AG08395 (cell line): ENCODE measurements at regions not wholly inside any gene's neighbourhood (a gene's known extent, or its start where the extent isn't known, plus 50 kb on each side); places are given as distances from the start of the nearest gene placed in this dataset.

Experiments
- DNase-seq: peaks from one replicate; pipeline ENCODE4 v3.0.0; 2012; ENCODE audit warnings: mixed read lengths, low spot score

DNA sequence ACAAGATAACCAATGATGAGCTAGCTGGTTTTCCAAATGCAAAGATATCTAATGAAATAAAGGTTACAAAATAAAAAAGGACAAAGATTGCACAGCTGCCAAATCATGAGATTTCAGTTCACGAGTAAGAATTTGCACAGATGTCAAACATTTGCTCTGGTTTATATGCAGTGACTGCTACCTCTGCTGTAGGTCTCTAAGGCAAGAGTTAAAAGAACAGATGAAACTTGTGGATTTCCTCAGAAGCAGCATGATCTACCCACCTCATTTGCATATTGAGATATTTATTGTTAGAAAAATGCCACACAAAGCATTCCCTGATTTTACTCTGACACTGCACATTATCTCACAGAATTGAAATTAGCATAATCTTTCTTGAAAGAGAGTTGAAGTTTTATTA, 763.2 kb upstream of the ZEB2 start:
- DNase-seq = no peak

DNA sequence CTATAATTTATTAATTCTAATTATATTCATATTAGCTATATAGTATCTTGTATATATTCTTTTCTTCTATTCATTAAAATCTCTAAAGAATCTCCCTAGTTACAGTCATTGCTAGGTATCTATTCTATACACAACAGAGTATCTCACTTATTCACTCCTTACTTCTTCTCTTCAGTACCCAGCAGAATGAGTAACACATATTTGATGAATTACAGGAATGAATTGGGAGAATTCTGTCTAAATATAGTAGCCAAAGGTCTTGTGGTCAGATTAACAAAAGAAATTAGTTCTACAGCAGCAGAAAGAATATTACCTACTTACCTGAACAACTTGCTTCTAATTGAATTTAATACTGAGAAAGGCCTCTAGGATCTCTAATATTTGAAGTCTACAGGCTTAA, 758.0 kb upstream of the ZEB2 start:
- DNase-seq = no peak

DNA sequence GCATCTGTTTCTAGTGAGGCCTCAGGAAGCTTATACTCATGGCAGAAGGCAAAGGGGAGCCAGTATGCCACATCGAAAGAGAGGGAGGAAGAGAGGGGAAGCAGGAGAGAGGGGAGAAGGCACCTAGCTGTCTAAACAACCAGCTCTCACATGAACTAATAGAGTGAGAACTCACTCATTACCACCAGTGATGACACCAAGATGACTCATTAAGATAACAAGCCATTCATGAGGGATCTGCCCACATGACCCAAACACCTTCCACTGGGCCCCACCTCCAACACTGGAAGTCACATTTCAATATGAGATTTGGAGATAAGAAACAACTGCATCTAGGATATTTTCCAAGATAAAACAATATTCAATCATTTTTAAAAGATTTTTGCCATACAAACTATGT, 753.9 kb upstream of the ZEB2 start:
- no peak for DNase-seq

DNA sequence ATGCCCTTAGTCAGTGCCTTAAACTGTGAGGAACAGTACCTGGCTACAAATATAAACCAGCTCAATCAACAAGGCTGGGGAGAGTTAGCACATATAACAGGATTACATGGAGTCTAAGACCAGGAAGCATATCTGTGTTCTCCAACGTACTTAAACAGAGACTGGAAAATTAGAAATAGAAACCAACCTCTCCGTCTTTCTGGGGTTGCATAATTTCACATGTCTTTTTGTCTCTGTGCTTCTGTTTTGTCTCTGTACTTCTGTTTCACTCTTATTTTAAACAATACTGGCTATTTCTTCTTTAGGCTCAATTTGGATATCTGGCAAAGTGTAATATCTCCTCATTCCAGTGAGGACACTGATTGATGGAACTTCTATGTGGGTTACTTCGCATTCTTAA, 749.0 kb upstream of the ZEB2 start:
- DNase-seq = no peak

DNA sequence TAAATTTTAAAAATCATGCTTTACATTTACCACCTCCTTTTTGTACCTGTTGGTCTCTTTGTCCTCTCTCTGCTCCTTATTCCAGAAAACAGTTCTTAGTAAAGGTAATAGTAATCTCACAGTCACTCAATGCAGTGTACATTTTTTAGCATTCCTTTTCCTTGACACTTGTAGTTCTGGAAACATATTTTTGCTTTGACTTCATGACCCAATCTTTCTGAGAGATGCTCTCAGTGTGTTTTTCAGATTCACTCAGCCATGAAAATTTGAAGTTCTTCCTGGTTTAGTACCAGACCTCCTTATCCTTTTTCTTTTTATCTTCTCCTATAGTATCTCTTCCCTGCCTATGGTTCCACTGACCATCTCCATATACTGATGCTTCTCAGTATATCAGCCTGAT, 747.5 kb upstream of the ZEB2 start:
- DNase-seq = no peak

DNA sequence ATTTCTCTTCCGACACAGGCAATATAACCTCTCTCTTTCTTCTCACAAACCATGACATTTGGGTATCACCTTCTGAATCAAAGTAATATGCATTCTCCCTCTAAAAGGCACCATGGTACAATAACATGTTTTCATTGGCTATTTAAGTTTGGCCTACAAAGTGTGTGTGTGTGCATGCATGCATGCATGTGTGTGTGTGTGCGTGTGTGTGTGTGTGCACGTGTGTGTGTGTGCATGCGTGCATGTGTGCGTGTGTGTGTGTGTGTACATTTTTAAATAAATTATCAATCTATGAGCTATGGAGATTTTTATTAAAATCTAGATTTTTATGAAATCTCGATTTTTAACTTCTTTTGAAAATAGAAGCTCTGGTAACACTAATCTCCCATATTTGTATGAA, 745.3 kb upstream of the ZEB2 start:
- DNase-seq = no peak

DNA sequence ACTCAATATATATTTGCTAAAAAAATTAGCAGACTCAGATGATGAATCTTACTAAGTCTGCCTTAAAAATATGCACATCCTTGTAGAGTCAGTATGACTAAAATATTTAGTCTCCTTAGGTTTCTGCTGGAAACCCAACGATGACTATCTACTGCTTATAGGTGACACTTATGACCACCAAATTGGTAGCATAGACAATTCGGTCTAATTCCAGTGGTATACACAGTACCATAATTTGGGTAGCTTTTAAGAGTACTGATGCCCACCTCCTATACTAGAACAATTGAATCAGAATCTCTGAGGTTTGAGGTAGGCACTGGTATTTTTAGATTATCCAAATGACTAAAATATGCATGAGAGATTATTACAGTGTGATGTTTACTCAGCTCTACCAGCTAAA, 740.8 kb upstream of the ZEB2 start:
- no peak for DNase-seq

DNA sequence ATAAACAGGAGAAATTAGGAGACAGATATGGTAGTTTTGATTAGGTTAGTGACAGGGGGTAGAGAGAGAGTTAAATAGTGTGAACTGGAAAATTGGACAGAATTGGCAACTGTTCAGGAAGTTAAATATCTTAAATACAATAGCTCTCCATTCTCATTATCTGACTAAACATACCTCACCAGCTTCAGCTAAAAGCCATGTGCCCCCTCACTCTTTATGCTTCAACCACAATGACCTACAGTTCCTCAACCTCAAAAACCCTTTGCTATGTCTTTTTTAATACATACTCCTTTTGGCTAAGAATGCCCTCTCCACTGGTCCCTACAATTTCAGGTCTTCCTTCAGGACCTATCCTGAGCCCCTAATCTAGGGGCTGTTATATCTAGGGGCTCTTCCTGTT, 740.2 kb upstream of the ZEB2 start:
- DNase-seq = no peak

DNA sequence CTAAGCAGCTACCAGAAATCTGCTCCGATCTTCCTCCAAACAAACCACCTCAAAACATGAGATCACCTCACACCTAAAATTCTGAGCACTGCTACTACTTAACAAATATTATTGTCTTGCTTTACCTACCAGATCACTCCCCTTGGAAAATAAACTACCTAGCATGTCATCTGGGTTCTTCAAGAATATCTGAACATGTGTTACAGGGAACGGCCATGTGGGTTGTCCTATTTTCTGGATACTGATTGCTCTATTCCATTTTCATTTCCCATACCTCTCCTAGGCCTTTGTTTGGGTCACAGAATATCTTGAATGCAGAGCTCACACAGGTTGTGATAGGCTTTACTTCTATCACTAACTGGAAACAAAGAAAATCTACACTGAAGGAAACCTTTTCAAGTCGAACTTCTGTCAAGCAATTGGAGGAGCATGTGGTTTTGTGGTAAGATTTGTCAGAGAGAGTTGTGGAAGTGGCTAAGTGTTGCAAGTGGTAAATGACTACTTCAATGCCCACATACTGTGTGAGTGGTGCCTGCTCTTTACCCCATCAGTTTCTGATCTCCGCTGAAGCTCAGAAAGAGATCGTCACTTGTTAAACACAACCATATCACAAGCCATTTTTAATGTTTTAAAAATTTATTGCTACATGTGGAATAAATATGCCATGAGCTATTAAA, 739.1 kb upstream of the ZEB2 start:
- peak; percentile 5 for DNase-seq

DNA sequence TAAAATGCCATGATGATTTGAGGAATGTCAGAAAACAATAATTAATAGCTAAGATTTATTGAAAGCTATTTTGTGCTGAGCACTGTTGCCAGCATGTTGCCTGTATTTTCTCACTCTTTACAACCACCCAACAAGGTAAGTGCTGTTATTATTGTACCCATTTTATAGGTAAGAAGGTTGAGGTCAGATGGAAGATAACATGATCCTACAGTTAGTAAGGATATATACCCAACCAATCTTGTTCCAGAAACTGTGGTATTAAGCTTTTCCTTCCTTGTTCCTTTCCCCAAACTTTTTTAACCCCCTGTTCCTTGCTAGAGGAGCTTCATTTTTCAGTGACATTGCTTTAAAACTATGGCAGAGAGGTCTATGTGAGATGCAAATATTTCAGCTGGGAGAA, 738.0 kb upstream of the ZEB2 start:
- DNase-seq = no peak

DNA sequence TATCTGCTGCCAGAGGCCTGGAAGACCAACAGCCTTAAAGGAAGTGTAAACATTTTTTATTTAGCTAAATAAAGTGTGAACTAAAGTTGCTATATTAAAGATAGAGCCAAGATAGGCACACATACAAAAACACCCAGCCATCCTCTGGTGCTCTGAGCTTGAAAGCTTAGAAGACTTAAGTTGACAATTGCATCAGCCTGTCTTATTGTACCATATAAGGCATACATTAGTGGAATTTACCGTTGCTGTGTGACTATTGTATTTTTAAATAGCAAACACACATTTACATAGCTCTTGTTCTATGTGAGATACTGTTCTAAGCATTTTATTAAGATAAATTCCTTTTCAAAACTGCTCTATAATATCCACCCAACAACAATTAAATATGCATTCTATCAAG, 736.6 kb upstream of the ZEB2 start:
- no peak for DNase-seq

DNA sequence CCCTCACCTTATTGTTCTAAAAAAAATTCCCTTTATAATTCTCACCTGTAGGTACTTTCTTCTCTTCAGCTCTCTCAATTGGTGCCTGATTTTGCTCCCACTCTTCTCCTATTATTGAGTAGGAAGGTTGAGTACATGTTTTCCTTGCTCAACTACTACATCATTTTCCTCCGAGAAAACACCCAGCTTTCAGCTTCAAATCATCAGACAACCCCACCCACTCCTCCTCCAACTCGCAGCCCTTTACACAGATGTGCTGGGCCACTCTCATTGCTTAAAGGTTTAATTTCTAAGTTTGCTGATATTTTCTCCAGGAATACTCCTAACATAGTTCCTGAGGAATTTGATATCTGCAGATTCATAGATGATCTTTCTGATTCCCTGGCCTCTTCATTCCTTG, 734.4 kb upstream of the ZEB2 start:
- no peak for DNase-seq

DNA sequence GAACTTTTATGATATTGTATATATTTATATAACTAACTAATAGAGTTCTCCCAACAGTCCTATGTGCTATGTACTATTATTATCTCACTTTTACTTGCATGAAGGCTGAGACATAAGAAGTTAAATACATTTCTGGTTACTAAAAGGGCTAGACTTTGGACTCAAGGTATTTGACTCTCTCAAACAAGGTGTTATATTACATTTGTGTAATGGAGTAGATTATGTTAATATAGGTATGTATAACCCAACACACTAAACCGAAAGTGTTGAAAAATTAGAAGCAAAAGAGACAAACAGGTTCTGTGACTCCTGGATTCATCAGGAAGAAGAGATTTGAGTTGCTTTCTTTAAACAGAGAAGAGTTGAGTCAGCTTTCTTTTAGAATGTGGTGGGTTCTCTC, 733.6 kb upstream of the ZEB2 start:
- DNase-seq = no peak

DNA sequence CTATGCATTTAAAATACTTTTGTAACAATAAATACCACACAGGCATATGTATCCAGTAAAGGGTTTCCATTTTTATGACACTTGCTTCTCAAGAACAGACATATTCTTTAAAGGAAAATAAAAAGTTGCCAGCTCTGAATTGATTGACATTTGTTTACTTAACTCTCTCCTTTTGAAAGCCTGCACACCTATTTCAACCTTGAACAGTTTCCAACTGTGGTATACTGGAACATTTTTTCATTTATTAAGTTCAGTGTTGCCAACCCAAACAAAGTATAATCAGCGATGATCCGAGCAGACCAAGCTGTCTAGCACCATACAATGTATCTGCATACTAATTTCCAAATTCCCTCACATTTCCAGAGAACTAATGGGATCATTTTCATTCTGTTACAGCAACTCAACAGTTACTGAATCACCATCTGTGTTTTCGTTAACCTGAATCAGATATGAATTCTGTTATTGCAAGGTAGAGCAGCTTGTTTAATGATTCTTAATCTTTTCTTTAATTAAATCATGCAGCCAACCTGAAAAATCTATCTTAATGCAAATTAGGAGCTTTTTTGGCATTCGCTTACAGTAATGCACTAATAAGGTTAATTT, 725.5 kb upstream of the ZEB2 start:
- DNase-seq = no peak

DNA sequence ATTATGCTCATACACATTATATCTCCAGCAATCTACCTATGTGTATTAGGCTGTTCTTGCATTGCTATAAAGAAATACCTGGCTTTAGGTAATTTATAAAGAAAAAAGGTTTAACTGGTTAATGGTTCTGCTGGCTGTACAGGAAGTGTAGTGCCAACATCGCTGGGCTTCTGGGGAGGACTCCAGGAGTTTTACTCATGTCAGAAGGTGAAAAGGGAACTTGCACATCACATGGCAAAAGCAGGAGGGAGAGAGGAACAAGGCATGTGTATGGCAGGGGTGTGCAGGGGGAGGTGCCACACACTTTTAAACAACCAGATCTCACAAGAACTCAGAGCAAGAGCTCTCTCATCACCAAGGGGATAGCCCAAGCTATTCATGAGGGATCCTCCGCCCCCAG, 715.4 kb upstream of the ZEB2 start:
- no peak for DNase-seq

DNA sequence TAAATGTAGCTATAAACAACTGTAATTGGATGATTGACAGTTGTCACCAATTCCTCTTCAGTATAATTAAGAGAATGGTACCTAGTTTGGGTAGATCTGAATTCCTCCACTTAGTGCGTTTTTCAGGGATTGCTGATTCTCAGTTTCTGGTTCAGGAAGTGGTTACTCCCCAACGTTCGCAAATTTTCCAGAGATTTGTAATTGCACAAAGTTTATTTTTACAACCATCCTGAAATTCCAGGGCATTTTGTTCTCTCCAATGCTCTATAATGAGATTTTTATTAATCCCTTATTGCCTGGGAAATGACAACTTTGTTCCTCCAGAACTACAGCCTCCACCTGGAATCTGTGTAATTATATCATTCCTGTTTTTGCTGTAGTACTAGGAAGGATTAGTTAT, 710.6 kb upstream of the ZEB2 start:
- DNase-seq = peak; percentile 20

DNA sequence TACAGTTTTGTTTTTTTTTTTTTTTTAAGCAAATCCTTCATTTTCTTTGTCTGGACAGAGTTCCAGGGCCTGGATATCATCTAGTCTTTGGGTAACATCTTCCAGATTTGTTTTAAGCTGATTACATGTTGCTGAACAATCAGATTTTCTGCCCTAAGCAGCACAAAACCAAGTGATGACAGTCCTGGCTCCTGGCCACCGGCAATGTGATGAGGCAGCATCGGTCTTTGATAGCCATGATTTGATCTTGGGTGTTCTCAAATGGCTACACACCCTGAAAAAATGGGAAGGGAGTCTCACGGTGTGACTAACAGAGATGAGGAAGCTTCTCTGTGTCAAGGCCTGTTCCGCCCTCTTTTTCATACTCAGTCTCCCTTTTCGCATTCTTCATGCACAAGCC, 708.6 kb upstream of the ZEB2 start:
- peak; percentile 32 for DNase-seq

DNA sequence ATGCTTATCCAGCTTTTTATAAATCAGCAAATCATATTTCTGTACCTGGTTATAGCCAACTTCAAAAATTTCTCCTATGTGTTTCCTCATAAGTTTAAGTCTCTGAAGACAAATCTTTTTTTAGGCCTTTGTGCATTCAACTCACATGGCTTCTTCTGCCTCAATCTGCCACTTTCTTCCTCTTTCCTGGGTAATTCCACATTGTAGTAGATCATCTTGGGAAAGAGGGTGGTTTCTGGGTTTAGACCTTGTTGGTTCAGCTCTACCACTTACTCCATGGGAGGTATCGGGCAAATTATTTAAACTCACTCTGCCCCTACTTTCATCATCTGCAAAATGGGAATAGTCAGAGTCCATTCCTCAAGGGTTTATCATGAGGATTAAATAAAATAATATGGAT, 707.0 kb upstream of the ZEB2 start:
- DNase-seq = no peak

DNA sequence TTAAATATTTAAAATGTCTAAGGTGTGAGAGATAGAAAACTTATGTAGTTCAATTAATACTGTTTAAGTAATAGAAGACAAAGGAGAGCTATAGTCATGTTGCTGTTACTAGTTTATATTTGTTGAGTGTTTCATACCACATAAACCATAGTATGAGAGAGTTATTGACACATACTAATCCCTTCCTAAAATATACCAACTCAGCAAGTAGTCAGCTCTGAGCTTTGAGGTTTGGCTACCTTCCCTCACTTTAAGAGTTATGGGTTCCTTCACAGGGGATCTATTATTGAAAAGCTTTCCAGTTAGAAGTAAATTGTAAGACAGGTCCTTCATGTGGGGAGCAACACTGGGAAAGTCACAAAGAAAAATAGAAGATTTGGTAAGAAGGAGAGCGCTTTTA, 701.6 kb upstream of the ZEB2 start:
- DNase-seq = no peak

DNA sequence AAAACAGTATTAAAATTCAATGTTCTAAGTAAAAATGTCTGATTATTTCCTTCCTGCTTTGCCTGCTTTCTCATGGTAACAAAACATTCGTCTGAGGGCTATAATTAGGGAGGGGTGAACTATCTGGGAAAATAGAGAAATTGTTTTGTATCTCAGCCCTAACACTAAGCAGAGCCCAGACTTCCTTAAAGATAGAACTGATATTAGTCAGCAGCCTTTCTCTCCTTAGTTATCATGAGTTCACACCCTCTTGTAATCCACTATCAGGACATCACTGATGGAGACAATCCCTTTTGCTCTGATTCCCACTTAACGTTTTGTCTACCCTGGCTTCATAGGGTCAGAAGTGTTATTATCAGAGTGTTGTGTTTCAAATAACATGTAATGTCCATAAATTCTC, 701.1 kb upstream of the ZEB2 start:
- no peak for DNase-seq

DNA sequence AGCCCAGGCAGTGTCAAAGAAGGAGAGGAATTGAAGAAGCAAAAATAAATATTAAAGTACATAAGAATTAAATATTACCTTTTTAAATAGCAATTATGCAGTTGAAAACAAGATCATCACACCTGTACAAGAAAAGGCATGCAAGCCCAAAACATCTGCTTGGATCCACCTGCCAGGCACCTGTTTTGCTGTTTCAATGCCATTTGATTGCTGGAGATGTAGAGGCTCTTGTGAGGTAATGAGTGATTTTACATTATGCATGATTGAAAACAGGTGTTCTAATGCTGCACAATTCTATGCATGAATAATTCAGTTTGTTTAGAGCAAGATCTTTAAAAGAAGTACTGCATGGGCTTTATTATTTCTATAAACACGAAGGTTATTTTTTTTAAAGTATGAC, 700.6 kb upstream of the ZEB2 start:
- DNase-seq = no peak

DNA sequence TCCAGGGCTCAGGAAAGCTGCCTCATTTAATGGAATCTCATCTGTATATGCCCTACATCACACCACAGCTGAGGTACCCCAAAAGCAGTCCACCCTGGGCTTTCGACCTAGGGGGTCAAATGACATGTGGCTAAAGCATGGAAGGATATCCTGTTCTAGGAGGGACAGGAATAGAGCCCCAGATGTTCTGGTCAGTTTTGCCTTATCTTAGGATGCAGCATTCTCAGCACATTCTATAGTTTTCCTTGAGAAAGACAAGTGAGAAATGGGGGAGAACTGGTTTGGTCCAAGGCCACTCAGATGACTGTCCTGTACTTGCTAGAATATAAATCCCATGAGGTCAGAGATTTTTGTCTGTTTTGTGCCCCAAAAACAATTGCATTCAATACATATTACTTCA, 688.0 kb upstream of the ZEB2 start:
- DNase-seq = no peak

DNA sequence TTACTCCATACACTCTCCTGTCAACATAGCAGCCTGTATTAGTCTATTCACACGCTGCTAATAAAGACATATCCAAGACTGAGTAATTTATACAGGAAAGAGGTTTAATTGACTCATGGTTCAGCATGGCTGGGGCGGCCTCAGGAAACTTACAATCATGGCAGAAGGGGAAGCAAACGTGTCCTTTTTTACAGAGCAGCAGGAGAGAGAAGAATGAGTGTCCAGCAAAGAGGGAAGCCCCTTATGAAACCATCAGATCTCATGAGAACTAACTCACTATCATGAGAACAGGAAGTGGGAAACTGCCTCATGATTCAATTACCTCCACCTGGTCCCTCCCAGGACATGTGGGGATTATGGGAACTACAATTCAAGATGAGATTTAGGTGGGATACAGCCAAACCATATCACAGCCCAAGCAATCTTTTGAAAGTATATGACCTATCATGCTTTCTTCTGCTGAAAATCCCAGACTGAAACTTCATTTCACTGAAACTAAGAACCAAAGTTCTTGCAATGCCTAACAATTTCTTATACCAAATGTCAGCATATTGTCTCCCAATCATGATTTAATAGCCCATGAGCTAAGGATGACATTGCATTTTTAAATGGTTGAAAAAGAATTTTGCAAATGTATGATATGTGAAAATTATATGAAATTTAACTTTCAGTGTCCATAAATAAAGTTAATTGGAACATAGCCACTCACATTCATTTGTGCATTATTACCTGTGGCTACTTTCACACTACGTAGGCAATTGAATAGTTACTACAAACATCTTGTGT, 686.8 kb upstream of the ZEB2 start:
- no peak for DNase-seq

DNA sequence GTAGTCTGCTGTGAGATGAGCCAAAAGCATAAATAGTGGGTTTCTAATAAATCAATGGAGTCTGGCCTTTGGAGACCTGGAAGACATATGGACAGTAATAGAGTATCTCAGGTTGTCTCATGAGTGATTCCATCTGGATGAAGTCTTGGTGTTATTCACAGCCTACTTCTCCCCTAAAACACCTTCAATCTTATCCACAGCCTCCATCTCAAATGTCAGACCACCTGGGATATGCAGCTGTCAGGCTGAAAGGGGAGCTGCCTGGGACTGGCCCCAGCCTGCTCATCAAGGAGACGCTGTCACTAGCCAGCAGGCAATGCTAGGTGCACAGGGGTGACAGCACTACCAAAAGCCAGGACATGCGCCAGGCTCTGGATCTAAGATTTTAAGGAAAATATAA, 684.0 kb upstream of the ZEB2 start:
- no peak for DNase-seq
